ENCODE measurements at regions not wholly inside any gene's neighbourhood (a gene's known extent, or its start where the extent isn't known, plus 50 kb on each side); places are given as distances from the start of the nearest gene placed in this dataset.

DNA sequence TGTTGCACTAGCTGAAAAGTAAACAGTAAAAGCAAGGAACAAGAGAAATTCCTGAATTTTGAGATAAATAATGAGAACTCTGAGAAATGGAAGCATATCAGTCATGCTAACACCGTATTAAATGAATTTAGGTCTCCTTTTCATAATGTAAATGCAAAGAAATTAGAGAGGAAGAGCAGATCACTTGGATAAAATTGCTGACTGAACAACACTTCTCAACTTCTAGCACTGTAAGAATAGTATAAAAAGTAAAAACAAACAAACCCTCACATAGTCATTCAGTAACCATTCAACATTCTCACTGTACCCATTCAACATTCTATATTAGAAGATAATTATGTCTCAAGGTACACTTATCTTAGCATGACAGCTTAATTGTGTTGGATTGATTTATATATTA lies 217.3 kb upstream of the LRFN5 start:
- H3K4me3 ChIP-seq (ENCODE audit: low read depth, low read length) = no peak overlapping the region
- no peak for DNase-seq (ENCODE audit: low read depth)
- no peak for TF ChIP-seq CTCF (IDR thresholded peaks at IDR 0.05; ENCODE audit: control insufficient read depth, extremely low read depth, insufficient read depth)

GRCh38 chr14:41385797-41386196 lies 220.9 kb upstream of the LRFN5 start:
- H3K4me3 ChIP-seq (ENCODE audit: low read depth, low read length) = no peak overlapping the region
- DNase-seq (ENCODE audit: low read depth) = no peak
- TF ChIP-seq CTCF (IDR thresholded peaks at IDR 0.05; ENCODE audit: control insufficient read depth, extremely low read depth, insufficient read depth) = no peak

GRCh38 chr14:41380017-41380416 lies 226.7 kb upstream of the LRFN5 start:
- DNase-seq (ENCODE audit: low read depth) = no peak
- no peak for TF ChIP-seq CTCF (IDR thresholded peaks at IDR 0.05; ENCODE audit: control insufficient read depth, extremely low read depth, insufficient read depth)
- no peak overlapping the region for H3K4me3 ChIP-seq (ENCODE audit: low read depth, low read length)

DNA sequence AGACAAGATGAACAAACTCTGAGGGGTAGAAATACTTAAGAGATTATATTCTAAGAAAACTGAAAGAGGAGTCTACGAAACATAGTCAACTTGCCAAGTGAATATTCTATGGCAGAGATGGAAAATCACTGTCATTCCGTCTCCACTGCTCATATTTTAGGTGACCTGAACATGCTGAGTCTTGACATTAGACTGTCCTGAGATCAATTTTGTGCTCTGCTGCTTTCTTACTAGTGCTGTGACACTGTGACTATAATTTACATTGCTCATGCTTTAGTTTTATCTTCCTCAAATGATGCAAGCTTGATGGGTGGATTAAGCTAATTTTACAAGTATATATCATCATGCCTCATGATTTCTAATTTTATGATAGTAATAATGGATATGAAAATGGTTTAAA lies 228.2 kb upstream of the LRFN5 start:
- H3K4me3 ChIP-seq (ENCODE audit: low read depth, low read length) = no peak overlapping the region
- no peak for TF ChIP-seq CTCF (IDR thresholded peaks at IDR 0.05; ENCODE audit: control insufficient read depth, extremely low read depth, insufficient read depth)
- DNase-seq (ENCODE audit: low read depth) = no peak

- H3K4me3 ChIP-seq (ENCODE audit: low read depth, low read length) = no peak overlapping the region
- no peak for DNase-seq (ENCODE audit: low read depth)
- no peak for TF ChIP-seq CTCF (IDR thresholded peaks at IDR 0.05; ENCODE audit: control insufficient read depth, extremely low read depth, insufficient read depth)
Measured at GRCh38 chr14:41377932-41378331, 228.7 kb upstream of the LRFN5 start.

DNA sequence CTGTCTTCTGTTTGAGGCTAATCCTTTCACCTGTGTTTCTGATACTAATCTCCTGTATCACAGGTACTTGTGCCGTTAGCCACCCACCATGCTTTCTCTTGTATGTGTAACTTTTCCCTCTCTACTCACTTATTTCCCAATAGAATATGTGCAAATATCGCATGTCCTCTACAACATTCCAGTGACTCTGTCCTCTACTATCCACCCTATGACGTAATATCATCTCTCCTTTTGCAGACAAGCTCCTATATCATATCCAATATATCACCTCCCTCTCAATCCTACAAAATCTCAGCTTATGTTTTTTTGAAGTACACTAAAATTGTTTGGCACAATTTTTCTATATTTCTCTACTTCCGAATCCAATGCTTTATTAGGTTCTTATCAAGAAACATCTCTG lies 232.6 kb upstream of the LRFN5 start:
- TF ChIP-seq CTCF (IDR thresholded peaks at IDR 0.05; ENCODE audit: control insufficient read depth, extremely low read depth, insufficient read depth) = no peak
- no peak overlapping the region for H3K4me3 ChIP-seq (ENCODE audit: low read depth, low read length)
- DNase-seq (ENCODE audit: low read depth) = no peak

DNA sequence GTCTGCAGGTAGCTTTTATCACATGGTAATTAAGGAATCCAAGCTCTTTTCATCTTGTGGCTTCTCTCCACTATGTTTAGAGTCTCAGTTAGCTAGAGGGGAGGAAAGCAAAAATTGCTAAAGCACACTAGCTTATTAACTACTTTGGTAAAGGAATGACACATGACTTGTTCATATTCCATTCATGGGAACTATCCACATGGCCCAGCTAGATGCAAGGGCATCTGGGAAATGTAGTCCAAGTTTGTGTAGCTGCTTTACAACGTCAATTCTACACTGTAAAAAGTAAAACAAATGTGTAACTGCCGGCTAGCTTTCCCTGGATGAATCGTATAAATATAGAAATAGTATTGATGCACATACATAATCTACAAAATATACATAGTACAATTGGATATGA lies 244.5 kb upstream of the LRFN5 start:
- no peak for TF ChIP-seq CTCF (IDR thresholded peaks at IDR 0.05; ENCODE audit: control insufficient read depth, extremely low read depth, insufficient read depth)
- no peak overlapping the region for H3K4me3 ChIP-seq (ENCODE audit: low read depth, low read length)
- no peak for DNase-seq (ENCODE audit: low read depth)

Measured in LNCaP clone FGC (cell line).